ENCODE measurements at regions not wholly inside any gene's neighbourhood (a gene's known extent, or its start where the extent isn't known, plus 50 kb on each side); places are given as distances from the start of the nearest gene placed in this dataset.

DNA sequence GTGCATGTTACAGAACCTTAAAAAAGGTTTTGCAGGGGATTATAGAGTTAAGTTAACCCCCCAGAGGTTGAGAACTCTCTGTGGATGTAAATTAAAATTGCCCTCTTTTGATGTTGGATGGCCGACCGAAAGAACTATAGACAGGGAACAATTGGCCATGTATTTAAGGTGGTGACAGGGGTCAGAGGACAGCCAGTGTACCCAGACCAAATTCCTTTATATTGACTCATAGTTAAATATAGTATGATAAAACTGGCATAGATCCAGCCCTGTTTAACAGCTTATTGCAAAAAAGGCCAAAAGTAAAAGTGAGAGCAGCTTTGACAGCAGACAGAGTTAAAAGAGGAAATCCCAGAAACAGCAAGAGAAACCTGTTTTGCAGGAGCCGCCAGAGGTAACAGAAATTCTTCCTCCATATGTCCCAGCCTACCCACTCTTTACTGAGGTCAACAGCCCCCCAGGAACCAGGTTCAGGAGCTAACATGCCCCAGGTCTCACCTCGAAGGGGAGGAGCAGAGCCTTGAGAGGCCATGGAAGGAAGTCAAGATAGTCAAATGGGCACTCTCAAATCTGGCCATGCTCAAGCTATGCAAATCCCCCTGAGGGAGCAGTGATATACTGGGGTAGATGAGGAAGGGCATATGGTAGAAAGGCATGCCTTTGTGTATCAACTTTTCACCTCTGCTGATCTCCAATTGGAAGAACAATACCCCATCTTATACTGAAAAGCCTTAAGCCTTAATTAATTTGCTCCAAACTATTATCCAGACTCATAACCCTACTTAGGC, 156.4 kb upstream of the COX7C start:
- TF ChIP-seq, protein P1, sequence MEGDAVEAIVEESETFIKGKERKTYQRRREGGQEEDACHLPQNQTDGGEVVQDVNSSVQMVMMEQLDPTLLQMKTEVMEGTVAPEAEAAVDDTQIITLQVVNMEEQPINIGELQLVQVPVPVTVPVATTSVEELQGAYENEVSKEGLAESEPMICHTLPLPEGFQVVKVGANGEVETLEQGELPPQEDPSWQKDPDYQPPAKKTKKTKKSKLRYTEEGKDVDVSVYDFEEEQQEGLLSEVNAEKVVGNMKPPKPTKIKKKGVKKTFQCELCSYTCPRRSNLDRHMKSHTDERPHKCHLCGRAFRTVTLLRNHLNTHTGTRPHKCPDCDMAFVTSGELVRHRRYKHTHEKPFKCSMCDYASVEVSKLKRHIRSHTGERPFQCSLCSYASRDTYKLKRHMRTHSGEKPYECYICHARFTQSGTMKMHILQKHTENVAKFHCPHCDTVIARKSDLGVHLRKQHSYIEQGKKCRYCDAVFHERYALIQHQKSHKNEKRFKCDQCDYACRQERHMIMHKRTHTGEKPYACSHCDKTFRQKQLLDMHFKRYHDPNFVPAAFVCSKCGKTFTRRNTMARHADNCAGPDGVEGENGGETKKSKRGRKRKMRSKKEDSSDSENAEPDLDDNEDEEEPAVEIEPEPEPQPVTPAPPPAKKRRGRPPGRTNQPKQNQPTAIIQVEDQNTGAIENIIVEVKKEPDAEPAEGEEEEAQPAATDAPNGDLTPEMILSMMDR (IDR thresholded peaks at IDR 0.05) = no peak
- TF ChIP-seq POLR2A (IDR thresholded peaks at IDR 0.05) = no peak
- no peak for TF ChIP-seq EP300 (IDR thresholded peaks at IDR 0.05)

Measured in stomach (tissue), 4 donors.